NCI-H774 (cell line): ENCODE measurements at regions not wholly inside any gene's neighbourhood (a gene's known extent, or its start where the extent isn't known, plus 50 kb on each side); places are given as distances from the start of the nearest gene placed in this dataset.
A peak's percentile ranks its signal among the peaks of the same experiment; 100 is the strongest.

Experiments
- DNase-seq: peaks from one replicate; lab custom pipeline; 2025; lab: John Stamatoyannopoulos, UW

DNA sequence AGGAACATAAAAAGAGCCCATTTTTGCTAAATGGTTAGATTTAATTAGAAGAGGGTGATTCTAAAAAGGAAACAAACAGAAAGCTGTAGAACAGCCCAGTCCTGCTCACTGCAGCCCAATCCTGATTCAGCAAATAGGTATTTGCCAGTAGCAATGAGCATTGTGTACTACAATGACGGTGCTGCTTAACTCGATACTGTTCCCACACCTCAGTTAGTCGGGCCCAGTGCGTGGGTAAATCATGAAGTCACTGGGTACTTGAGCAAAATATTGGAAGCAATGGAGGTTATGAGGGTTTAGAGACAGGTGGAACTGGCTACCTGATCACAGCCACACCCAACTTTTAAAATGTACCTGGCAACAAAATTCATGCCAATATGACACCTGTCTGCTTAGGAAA is 101.5 kb upstream of the ADGRL2 start:
- peak; percentile 16 for DNase-seq

DNA sequence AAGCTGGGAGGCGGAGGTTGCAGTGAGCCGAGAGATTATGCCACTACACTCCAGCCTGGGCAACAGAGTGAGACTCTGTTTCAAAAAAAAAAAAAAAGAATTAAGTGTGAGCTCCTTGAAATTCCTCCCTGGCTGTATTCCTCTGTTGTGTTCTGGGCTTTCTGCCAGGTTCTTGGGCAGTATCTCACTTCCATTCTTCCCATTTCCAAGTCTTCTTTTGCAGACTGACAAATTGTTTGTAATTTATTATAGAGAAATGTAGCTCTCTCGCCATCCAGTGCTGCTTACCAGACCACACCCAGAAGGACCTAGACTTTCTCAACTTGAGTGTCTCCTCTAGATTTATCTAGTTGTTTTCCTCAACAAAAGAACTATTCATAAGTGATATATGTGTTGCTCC is 105.0 kb upstream of the ADGRL2 start:
- no peak for DNase-seq

GRCh38 chr1:81693316-81693715 is 107.4 kb upstream of the ADGRL2 start:
- no peak for DNase-seq

DNA sequence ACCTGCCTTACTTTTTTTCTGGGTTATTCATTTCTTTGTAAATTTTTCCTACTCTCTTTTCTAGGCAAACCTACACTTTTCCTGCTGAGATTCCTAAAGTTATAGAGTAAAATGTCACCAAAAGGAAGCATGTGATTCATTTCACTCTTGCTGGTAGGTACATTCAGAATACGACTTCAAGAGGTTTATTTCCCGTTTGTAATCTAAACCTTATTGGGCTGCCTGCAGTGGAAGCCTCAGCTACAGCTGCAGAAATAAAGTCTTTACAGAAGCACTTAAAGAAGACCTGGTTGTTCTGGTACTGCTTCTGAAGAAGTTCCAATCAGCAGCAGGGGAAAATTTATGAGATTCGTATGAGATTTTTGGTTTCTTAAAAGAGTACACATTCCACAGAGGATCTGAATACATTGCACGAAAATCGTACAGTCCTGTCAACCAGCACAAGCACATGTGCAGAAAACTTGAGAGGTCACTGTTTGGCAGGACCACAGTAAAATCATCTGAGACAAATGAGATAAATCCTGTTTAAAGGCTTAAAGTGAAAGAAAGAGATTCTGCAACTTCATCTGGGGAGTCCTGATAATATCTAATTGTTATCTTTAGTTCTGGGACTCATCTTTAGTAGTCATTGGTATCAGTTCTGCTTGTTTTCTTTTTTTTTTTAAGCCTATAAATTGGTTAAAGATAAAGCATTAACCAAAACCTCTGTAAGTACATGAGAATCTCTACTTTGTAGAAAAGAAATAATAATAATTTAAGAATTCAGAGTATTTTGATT is 109.9 kb upstream of the ADGRL2 start:
- no peak for DNase-seq

GRCh38 chr1:81689531-81689941 is 111.2 kb upstream of the ADGRL2 start:
- no peak for DNase-seq

GRCh38 chr1:81682490-81682889 is 118.2 kb upstream of the ADGRL2 start:
- no peak for DNase-seq

GRCh38 chr1:81681601-81682266 is 119.0 kb upstream of the ADGRL2 start:
- DNase-seq: no peak

GRCh38 chr1:81681114-81681513 is 119.6 kb upstream of the ADGRL2 start:
- no peak for DNase-seq

DNA sequence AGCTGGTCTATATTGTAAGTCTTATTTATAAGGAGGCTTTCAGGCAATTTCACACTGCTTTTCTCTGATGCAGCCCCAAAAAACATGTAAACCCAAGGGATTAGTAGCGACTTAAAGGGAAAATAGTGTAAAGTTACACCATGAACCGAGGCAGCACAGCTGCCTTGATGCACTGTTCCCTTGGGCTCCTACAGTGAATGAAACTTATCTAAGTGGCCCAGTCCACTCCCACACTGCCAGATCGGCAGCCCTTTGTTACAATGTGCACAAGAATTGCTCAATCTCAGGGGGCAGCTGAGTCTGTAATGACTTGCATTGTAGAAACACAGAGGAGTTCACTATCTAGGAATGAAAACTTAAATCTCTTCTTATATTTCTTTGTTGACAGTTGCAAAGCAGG is 120.8 kb upstream of the ADGRL2 start:
- DNase-seq: no peak

DNA sequence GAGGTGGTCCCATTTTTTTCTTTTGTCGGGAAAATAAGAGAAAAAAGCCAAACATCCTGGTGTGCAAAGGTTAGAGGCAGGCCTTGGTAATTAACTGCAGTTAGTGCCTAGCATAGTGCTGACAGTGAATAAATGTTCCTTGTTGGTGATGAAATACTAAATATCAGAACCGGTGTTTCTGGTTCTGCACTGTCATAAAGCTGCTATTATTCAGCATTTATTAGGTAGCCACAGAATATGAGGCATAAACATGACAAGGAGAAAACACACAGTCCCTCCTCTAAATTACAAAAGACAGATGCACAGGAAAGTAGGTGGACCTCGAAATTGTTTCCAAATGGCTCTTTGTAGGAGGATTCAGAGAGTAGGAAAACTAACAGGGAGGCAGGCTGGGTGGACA is 122.0 kb upstream of the ADGRL2 start:
- DNase-seq: no peak

- no peak for DNase-seq
These were observed 128.0 kb upstream of the ADGRL2 start for GRCh38 chr1:81672766-81673165.

- DNase-seq: no peak
These were observed 129.7 kb upstream of the ADGRL2 start for GRCh38 chr1:81671038-81671437.

DNA sequence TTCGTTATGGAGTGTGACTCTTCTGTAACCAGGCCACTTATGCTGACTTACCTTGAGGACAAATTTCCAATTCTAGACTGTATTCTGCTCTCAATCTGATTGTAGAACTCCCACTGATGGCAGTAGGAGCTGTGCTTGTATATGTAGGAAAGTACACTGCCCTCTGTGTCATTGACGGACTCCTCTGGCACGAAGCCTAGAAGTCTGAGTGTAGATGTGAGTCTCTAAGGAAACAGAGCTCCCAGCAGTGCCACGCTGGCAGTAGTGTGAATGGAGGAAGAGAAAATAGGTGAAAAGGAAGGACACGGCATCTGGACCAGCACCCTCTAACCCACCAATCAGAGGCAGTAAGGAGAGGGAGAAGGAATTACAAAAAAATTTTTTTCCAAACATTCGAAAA is 130.4 kb upstream of the ADGRL2 start:
- no peak for DNase-seq

DNA sequence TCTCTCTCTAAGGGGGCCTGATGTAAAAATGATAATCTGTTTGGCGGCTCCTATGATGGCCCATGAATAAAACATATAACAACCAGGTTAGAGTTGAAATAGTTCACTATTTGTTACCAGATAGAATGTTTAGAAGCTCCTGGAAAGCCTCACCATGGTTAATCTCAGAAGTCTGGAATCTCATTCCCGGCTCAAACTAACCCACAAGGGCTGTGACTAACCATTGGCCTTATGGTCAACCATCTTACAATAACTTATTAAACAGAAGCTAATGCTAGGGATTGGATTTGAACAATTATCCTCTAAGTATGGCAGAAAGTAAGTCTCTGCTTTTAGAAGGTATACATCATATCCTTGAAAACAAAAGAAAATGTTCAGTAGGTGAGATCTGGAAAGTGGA is 134.1 kb upstream of the ADGRL2 start:
- DNase-seq: no peak

DNA sequence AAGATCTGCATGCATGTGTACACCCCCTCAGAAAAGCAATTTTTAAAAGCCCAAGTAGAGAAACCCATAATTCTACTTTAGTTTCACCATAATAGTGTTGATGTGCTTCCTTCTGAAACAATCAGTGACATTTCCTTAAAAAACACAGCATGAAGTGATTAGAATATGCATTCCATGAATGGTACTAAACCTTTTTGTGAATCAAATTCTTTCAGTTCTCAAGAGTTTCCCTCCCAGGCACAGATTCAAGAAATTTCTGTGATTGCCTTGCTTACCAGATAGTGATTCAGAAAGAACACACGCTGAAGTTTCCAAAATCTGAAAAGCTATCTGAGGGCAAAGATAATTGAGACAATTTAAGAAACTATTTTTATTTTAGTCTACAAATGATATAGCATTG is 136.4 kb upstream of the ADGRL2 start:
- DNase-seq: no peak

DNA sequence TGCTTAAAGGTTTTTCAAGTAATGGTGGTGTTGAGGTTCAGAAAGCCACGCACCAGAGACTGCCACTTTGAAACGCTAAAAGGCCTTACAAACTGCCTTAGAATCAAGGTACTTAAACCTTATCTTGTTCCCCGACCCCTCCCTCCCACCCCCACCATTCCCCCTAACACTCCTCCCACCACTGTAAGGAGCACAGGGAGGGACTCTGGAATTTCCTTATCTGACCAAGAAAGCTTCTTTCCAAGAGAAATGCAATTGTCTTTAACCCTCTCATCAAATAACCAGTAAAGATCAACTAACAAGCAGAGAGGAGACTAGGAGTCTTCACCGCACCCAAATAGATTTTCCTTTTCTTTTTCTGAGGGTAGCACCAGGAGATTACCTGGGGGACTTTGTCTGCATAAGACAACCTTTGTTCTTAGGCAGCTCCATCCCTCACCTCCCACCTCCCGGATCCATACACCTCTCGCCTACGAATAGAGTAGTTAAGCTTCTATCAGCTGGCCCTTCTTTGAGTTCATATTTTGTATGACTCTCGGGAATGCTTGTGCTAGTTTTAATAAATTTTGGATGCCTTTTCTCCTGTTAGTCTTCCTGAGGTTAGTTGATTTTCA is 137.7 kb upstream of the ADGRL2 start:
- no peak for DNase-seq

GRCh38 chr1:81660286-81660685 is 140.4 kb upstream of the ADGRL2 start:
- no peak for DNase-seq

GRCh38 chr1:81654657-81655056 is 146.1 kb upstream of the ADGRL2 start:
- no peak for DNase-seq

DNA sequence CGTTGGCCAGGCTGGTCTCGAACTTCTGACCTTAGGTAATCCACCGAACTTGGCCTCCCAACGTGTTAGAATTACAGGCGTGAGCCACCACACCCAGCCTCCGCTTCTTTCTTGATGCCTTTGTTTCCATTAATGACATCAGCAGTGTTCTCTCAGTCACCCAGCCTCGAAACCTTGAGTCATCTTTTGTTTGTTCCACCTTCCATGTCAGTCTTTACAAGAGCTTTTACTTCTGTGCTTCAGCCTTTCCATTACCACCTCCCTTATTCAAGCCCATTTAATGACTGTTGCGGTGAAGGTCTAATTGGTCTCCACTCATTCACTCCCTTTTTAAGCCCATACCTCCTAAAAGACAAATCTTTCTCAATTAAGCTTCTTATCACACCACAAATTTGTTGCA is 146.6 kb upstream of the ADGRL2 start:
- DNase-seq: no peak

DNA sequence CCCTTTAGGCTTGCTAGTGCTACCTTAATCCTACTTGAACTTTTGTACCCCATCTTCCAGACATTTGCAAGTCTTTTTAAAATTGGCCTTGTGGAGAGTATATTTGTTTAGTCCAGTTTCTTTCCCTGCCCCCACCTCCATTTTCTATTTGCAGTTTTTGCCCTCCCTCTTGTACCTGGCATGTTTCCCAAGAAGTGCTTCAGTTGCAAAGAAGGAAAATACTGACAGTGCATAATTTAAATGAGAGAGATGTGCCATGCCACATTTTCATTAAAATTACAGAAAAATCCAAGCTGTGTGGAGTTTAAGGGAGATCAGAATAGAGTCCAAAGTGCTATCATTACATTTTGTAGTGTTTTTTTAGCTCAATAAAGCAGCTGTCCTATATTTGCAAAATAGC is 150.0 kb upstream of the ADGRL2 start:
- no peak for DNase-seq

DNA sequence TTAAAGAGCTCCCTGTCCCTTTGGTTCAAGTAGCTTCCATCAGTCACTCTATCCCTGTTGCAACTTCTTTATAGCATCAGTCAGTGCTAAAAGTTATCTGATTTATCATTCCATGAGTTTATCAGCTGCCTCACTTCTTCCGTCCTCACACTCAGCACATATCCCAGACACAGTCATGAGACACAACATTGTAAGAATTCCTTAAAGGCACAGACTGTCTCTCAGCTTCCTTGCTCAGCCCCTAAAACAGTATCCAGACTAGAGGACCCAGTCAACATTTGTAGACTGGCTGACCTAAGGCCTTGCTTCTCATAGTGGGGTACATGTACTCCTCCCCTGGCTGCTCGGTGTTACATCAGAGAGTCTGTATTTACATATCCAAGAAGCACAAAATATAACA is 164.9 kb upstream of the ADGRL2 start:
- DNase-seq: no peak

- DNase-seq: no peak
These were observed 166.4 kb upstream of the ADGRL2 start for GRCh38 chr1:81634294-81634693.

DNA sequence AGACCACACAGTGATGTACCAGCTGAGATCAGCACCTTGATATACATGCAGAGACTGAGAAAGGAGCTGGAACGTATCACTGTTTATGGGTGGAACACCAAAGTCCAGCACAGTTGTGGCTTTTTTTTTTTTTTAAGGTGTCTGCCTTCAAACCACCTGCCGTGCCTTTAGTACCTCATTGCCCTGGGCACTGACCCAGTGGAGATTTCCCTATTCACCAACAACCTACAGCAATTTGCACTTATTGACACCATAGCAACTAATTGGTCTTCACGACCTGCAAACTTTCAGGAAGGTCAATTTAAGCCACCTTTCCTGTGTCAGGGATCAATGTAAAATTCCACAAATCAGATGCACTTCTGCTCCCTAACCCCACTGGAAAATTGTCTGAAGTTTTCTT is 181.6 kb upstream of the ADGRL2 start:
- no peak for DNase-seq
